ENCODE measurements at regions not wholly inside any gene's neighbourhood (a gene's known extent, or its start where the extent isn't known, plus 50 kb on each side); places are given as distances from the start of the nearest gene placed in this dataset.

- Histone ChIP-seq H3K36me3 (ENCODE audit: control insufficient read depth, insufficient read depth, low read length) (no peaks in the 10 kb centered on the region), H3K4me1 (no peaks in the 10 kb centered on the region), H3K27me3 (ENCODE audit: control insufficient read depth, insufficient read depth, low read length) (no peaks in the 10 kb centered on the region), H3K4me3 (ENCODE audit: low read depth, low read length) (no peak overlapping the region), H2AFZ (no peak overlapping the region), H3K27ac (no peak overlapping the region), H3K9ac (no peak overlapping the region), H3K4me2 (ENCODE audit: low read length) (no peak overlapping the region), H3K79me2 (no peaks in the 10 kb centered on the region), H3K9me3 (ENCODE audit: control insufficient read depth, low read length) (no peaks in the 10 kb centered on the region)
- TF ChIP-seq, protein P1, sequence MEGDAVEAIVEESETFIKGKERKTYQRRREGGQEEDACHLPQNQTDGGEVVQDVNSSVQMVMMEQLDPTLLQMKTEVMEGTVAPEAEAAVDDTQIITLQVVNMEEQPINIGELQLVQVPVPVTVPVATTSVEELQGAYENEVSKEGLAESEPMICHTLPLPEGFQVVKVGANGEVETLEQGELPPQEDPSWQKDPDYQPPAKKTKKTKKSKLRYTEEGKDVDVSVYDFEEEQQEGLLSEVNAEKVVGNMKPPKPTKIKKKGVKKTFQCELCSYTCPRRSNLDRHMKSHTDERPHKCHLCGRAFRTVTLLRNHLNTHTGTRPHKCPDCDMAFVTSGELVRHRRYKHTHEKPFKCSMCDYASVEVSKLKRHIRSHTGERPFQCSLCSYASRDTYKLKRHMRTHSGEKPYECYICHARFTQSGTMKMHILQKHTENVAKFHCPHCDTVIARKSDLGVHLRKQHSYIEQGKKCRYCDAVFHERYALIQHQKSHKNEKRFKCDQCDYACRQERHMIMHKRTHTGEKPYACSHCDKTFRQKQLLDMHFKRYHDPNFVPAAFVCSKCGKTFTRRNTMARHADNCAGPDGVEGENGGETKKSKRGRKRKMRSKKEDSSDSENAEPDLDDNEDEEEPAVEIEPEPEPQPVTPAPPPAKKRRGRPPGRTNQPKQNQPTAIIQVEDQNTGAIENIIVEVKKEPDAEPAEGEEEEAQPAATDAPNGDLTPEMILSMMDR (IDR thresholded peaks at IDR 0.05) = no peak
These were observed 178.1 kb upstream of the VEGFC start for GRCh38 chr4:176970853-176971252.

GRCh38 chr4:176971576-176972115 lies 178.9 kb upstream of the VEGFC start:
- Histone ChIP-seq H3K9me3 (ENCODE audit: control insufficient read depth, low read length) (no peaks in the 10 kb centered on the region), H3K27me3 (ENCODE audit: control insufficient read depth, insufficient read depth, low read length) (no peaks in the 10 kb centered on the region), H3K4me1 (no peaks in the 10 kb centered on the region), H3K9ac (no peak overlapping the region), H3K27ac (no peak overlapping the region), H3K36me3 (ENCODE audit: control insufficient read depth, insufficient read depth, low read length) (no peaks in the 10 kb centered on the region), H3K4me2 (ENCODE audit: low read length) (no peak overlapping the region), H2AFZ (no peak overlapping the region), H3K4me3 (ENCODE audit: low read depth, low read length) (no peak overlapping the region), H3K79me2 (no peaks in the 10 kb centered on the region)
- TF ChIP-seq, protein P1 (IDR thresholded peaks at IDR 0.05) = no peak

GRCh38 chr4:176979416-176979815 lies 186.7 kb upstream of the VEGFC start:
- Histone ChIP-seq H3K9me3 (ENCODE audit: control insufficient read depth, low read length) (no peaks in the 10 kb centered on the region), H3K36me3 (ENCODE audit: control insufficient read depth, insufficient read depth, low read length) (no peaks in the 10 kb centered on the region), H3K27me3 (ENCODE audit: control insufficient read depth, insufficient read depth, low read length) (no peaks in the 10 kb centered on the region), H2AFZ (no peak overlapping the region), H3K4me3 (ENCODE audit: low read depth, low read length) (no peak overlapping the region), H3K4me1 (no peaks in the 10 kb centered on the region), H3K27ac (no peak overlapping the region), H3K4me2 (ENCODE audit: low read length) (no peak overlapping the region), H3K79me2 (no peaks in the 10 kb centered on the region), H3K9ac (no peak overlapping the region)
- TF ChIP-seq, protein P1 (IDR thresholded peaks at IDR 0.05) = no peak

- TF ChIP-seq, protein P1 (IDR thresholded peaks at IDR 0.05) = no peak
These were observed 188.4 kb upstream of the VEGFC start for GRCh38 chr4:176981074-176981473.

GRCh38 chr4:176981551-176981950 lies 188.8 kb upstream of the VEGFC start:
- H3K27me3 ChIP-seq (ENCODE audit: control insufficient read depth, insufficient read depth, low read length) = no peaks in the 10 kb centered on the region
- no peaks in the 10 kb centered on the region for H3K36me3 ChIP-seq (ENCODE audit: control insufficient read depth, insufficient read depth, low read length)
- H3K4me2 ChIP-seq (ENCODE audit: low read length) = no peak overlapping the region
- H3K4me3 ChIP-seq (ENCODE audit: low read depth, low read length) = no peak overlapping the region
- no peak overlapping the region for H2AFZ ChIP-seq
- no peaks in the 10 kb centered on the region for H3K9me3 ChIP-seq (ENCODE audit: control insufficient read depth, low read length)
- H3K79me2 ChIP-seq = no peaks in the 10 kb centered on the region
- no peak overlapping the region for H3K9ac ChIP-seq
- no peak overlapping the region for H3K27ac ChIP-seq
- no peaks in the 10 kb centered on the region for H3K4me1 ChIP-seq
- TF ChIP-seq, protein P1 (IDR thresholded peaks at IDR 0.05) = no peak

More at GRCh38 chr4:176981074-176981473, 188.4 kb upstream of the VEGFC start:
- H3K36me3 ChIP-seq (ENCODE audit: control insufficient read depth, insufficient read depth, low read length) = no peaks in the 10 kb centered on the region
- H3K4me3 ChIP-seq (ENCODE audit: low read depth, low read length) = no peak overlapping the region
- H3K27ac ChIP-seq = no peak overlapping the region
- no peak overlapping the region for H2AFZ ChIP-seq
- no peaks in the 10 kb centered on the region for H3K79me2 ChIP-seq
- no peak overlapping the region for H3K4me2 ChIP-seq (ENCODE audit: low read length)
- H3K4me1 ChIP-seq = no peaks in the 10 kb centered on the region
- no peak overlapping the region for H3K9ac ChIP-seq
- no peaks in the 10 kb centered on the region for H3K27me3 ChIP-seq (ENCODE audit: control insufficient read depth, insufficient read depth, low read length)
- no peaks in the 10 kb centered on the region for H3K9me3 ChIP-seq (ENCODE audit: control insufficient read depth, low read length)

Measured in parathyroid adenoma (tissue), 2 donors.